ENCODE measurements at regions not wholly inside any gene's neighbourhood (a gene's known extent, or its start where the extent isn't known, plus 50 kb on each side); places are given as distances from the start of the nearest gene placed in this dataset.

GRCh38 chr17:12522743-12523183 is 142.9 kb upstream of the MYOCD start:
- TF ChIP-seq EP300 (IDR thresholded peaks at IDR 0.05): no peak
- TF ChIP-seq POLR2A (IDR thresholded peaks at IDR 0.05): no peak

Measured in suprapubic skin (tissue), 2 donors.